Stimulated activated naive CD8-positive, alpha-beta T cell treated with anti-CD3 and anti-CD28 coated beads, Interleukin-15, amount 100 ng/mL, for 72 hours (primary cell): ENCODE measurements at regions not wholly inside any gene's neighbourhood (a gene's known extent, or its start where the extent isn't known, plus 50 kb on each side); places are given as distances from the start of the nearest gene placed in this dataset.
"Not testable (repeated sequence)": the region's sequence is repeated elsewhere in the genome, so short reads cannot be mapped to it uniquely, and the experiment has no call there.

Experiments used
- ATAC-seq: fragments of 150-1000 bp; cut with Tn5 transposase; 2 replicates; pipeline ENCODE4 v1.10.0; 2021; ENCODE audit warnings: mild to moderate bottlenecking, moderate library complexity
- DNase-seq, 2 donors: peaks; one replicate each; pipeline ENCODE4 v3.0.0; 2021 to 2022
- H3K27ac Mint-ChIP-seq, 2 donors: one replicate each; pipeline ENCODE4 v1.8.0; 2022; ENCODE audit warnings: mild to moderate bottlenecking in 2 of 2, mixed read lengths in 2 of 2, moderate library complexity in 2 of 2
- H3K27me3 Mint-ChIP-seq: one replicate; pipeline ENCODE4 v1.8.0; 2022; ENCODE audit warnings: mixed read lengths
- H3K4me1 Mint-ChIP-seq: one replicate; pipeline ENCODE4 v1.8.0; 2022; ENCODE audit warnings: mild to moderate bottlenecking, mixed read lengths
- H3K4me3 Mint-ChIP-seq, 2 donors: one replicate each; pipeline ENCODE4 v1.8.0; 2022; ENCODE audit warnings: mild to moderate bottlenecking in 2 of 2, mixed read lengths in 2 of 2, moderate library complexity in 1 of 2
- H3K9me3 Mint-ChIP-seq, 2 donors: one replicate each; pipeline ENCODE4 v1.8.0; 2022; ENCODE audit warnings: mixed read lengths in 2 of 2

- H3K27me3 Mint-ChIP-seq, result peaks cover 35% of the 10 kb centered on the region
- no peak overlapping the region for H3K4me3 Mint-ChIP-seq
- no peak overlapping the region for H3K27ac Mint-ChIP-seq
- no peaks in the 10 kb centered on the region for H3K9me3 Mint-ChIP-seq
- ATAC-seq, result no peak
- no peaks in the 10 kb centered on the region for H3K4me1 Mint-ChIP-seq
- DNase-seq, result no peak
Measured at GRCh38 chr13:75195495-75196146, 286.3 kb downstream of the TBC1D4 start.

DNA sequence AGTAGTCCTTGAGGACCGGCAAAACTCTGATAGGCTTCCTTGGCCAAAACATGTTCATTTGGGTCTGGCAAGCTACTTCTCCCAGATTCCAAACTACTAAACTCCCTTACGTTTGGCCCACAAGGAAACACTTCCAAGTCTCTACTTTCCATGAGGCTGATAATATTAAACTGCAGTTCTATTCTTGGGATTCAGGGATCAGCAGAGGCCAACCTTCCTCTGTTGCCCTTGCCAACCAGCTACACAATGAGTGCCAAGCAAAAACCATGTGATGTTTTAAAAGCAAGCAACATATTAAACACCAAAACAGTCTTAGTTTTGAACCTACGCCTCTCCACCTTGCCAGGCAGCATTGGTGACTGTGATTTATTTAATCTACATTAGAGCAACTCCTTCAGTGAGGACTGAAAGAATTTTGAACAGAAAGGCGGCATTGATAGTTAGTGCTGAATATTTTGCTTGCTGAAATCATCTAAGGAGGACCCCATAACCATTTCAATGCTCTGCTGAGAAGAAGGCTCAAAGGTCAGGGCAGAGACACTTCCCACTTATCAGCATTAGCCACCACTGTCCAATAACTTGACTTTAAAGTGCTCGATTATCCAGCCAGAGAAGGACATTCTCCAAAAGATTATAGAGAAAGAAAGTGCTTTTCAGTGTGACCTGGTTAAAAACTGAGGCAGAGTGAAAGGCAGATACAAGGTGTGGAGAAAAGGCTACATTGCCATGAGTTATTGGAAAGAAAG is 287.1 kb downstream of the TBC1D4 start:
- H3K9me3 Mint-ChIP-seq, result no peaks in the 10 kb centered on the region
- H3K27me3 Mint-ChIP-seq, result peaks cover 32% of the 10 kb centered on the region
- H3K4me3 Mint-ChIP-seq, result no peak overlapping the region
- no peak overlapping the region for H3K27ac Mint-ChIP-seq
- no peak for ATAC-seq
- DNase-seq, result no peak
- no peaks in the 10 kb centered on the region for H3K4me1 Mint-ChIP-seq

- Mint-ChIP-seq H3K27me3 (peaks cover 20% of the 10 kb centered on the region), H3K4me3 (no peak overlapping the region), H3K27ac (no peak overlapping the region), H3K4me1 (no peaks in the 10 kb centered on the region), H3K9me3 (peaks cover 6 to 21% of the 10 kb centered on the region in 2 donors)
- DNase-seq (no peak), ATAC-seq (no peak)
Measured at GRCh38 chr13:75186379-75186778, 295.6 kb downstream of the TBC1D4 start.

- DNase-seq (no peak), ATAC-seq (no peak)
- Mint-ChIP-seq H3K27me3 (peaks cover 20% of the 10 kb centered on the region), H3K4me1 (no peaks in the 10 kb centered on the region), H3K27ac (no peak overlapping the region), H3K4me3 (no peak overlapping the region), H3K9me3 (peaks cover 6 to 21% of the 10 kb centered on the region in 2 donors)
Measured at GRCh38 chr13:75181906-75182305, 300.1 kb downstream of the TBC1D4 start.

DNA sequence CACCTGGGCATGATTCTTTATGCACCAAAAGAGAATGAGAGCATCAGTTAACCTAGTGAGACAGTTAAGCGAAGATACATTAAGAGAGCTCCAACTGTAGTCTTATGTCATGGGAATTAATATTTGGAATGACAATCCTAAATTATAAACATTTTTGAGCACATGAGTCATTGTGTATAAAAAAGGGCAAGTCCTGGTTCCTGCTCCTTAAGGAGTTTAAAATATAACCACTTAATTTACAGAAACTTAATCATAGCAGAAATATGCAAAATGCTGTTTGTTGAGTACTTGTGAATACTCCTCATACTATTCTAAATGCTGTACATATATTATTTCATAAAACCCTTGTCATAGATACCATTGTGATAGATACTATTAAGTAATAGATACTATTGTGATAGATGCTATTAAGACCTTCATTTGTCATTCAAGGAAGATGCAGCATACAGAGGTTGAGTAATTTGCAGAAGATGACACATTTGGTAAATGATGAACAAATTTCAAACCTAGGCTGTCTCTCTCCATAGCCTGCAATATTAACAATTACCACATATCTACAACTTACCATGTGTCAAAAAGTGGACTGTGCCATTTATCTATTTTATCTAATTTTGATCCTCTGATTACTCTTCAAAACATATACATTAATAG is 301.0 kb downstream of the TBC1D4 start:
- DNase-seq (no peak), ATAC-seq (no peak)
- H3K27me3 Mint-ChIP-seq, result peaks cover 18% of the 10 kb centered on the region
- no peaks in the 10 kb centered on the region for H3K4me1 Mint-ChIP-seq
- H3K9me3 Mint-ChIP-seq, result peaks cover 6 to 21% of the 10 kb centered on the region in 2 donors
- H3K4me3 Mint-ChIP-seq, result no peak overlapping the region
- H3K27ac Mint-ChIP-seq, result no peak overlapping the region

GRCh38 chr13:75178436-75178835 is 303.5 kb downstream of the TBC1D4 start:
- ATAC-seq (no peak), DNase-seq (no peak)
- Mint-ChIP-seq H3K4me1 (peaks cover 5% of the 10 kb centered on the region), H3K27me3 (no peaks in the 10 kb centered on the region), H3K27ac (no peak overlapping the region), H3K4me3 (no peak overlapping the region), H3K9me3 (peaks cover 6 to 8% of the 10 kb centered on the region in 2 donors)

DNA sequence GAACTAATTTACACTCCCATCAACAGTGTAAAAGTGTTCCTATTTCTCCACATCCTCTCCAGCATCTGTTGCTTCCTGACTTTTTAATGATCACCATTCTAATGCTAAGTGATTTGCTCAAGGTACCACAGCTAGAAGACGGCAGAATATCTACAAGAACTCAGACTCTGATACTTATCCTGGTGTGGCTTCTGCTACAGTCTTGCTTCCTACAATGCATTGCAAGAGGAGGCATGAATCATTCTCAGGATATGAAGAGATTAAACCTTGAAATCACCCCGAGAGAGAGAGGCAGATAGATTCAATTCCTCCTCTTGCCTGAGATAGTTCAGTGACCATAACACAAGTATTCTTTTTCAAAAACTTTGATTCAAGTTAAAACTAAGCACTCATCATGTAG is 306.4 kb downstream of the TBC1D4 start:
- no peak for ATAC-seq
- H3K9me3 Mint-ChIP-seq, result no peaks in the 10 kb centered on the region
- H3K4me3 Mint-ChIP-seq, result no peak overlapping the region
- H3K27ac Mint-ChIP-seq, result no peak overlapping the region
- DNase-seq, result no peak
- peaks cover 6% of the 10 kb centered on the region for H3K4me1 Mint-ChIP-seq
- H3K27me3 Mint-ChIP-seq, result no peaks in the 10 kb centered on the region

DNA sequence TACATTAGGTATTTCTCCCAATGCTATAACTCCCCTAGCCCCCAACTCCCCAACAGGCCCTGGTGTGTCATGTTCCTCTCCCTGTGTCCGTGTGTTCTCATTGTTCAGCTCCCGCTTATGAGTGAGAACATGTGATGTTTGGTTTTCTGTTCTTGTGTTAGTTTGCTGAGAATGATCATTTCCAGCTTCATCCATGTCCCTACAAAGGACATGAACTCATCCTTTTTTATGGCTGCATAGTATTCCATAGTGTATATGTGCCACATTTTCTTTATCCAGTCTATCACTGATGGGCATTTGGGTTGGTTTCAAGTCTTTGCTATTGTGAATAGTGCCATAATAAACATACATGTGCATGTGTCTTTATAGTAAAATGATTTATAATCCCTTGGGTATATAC is 306.9 kb downstream of the TBC1D4 start:
- not testable (repeated sequence) for H3K4me3 Mint-ChIP-seq, H3K27me3 Mint-ChIP-seq, DNase-seq, ATAC-seq, H3K9me3 Mint-ChIP-seq, H3K27ac Mint-ChIP-seq, H3K4me1 Mint-ChIP-seq

DNA sequence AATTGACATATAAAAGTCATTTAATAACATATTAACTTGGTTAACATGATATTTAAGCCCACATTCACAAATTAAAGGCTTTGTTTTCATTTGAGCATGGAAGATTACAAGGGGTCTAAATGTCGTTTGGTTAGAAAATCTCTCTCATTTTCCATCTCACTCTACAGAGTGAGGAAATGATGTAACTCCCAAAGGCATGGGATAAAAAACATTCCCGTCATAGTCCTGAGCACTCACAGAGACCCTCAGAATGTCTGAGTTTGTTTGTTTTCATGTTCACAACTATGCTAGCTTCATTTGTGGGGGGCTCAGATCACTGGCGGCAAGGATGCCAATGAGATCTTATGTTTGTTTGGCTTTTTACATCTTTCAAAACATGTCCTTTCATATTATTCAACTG is 307.5 kb downstream of the TBC1D4 start:
- no peaks in the 10 kb centered on the region for H3K27me3 Mint-ChIP-seq
- ATAC-seq (no peak), DNase-seq (no peak)
- no peak overlapping the region for H3K27ac Mint-ChIP-seq
- peaks cover 6% of the 10 kb centered on the region for H3K4me1 Mint-ChIP-seq
- H3K4me3 Mint-ChIP-seq, result no peak overlapping the region
- H3K9me3 Mint-ChIP-seq, result no peaks in the 10 kb centered on the region

DNA sequence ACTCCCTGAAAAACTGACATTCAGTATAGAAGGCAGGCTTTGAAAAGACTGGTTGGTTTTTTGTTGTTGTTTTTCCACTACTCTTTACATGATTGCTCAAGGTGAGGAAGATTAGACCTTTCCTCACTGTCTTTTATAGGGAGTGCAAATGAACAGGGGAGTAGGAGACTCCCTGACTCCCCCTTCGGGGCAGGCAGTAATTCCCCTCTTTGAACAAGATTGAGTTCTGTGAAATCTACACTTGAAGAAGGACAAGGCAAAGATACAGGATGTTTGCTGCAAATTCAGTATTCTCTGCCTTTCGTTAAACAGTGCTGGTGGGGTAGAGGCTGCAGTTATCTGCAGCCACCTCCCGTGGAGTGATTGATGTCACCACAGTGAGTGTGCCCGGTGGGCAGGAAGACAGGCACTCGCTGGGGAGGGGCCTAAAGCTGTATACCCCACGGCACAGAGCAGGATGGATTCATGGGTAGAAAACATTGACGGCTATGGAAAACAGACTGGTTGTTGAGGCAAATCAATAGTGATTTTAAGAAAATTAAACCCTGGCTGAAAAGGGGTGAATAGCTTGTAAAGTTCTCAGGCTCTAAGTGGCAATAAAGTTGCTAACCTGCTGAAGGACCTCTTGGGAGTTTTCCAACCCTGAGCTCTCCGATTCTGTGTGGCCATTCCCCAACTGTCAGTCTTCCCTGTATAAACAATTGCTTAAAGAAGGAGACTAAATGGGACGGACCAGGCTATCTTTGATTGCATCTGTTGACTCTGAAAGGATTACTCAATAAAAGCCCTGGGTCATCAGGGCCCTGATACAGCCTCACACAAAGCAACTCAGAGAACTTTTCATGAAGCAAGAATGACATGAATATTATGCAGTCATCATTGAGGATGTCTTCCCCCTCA is 308.3 kb downstream of the TBC1D4 start:
- Mint-ChIP-seq H3K9me3 (no peaks in the 10 kb centered on the region), H3K27ac (no peak overlapping the region), H3K4me3 (no peak overlapping the region), H3K4me1 (peaks cover 6% of the 10 kb centered on the region), H3K27me3 (no peaks in the 10 kb centered on the region)
- ATAC-seq (peak; percentile 66), DNase-seq (no peak)

- no peak overlapping the region for H3K27ac Mint-ChIP-seq
Measured at GRCh38 chr13:75170311-75170710, 311.7 kb downstream of the TBC1D4 start.

DNA sequence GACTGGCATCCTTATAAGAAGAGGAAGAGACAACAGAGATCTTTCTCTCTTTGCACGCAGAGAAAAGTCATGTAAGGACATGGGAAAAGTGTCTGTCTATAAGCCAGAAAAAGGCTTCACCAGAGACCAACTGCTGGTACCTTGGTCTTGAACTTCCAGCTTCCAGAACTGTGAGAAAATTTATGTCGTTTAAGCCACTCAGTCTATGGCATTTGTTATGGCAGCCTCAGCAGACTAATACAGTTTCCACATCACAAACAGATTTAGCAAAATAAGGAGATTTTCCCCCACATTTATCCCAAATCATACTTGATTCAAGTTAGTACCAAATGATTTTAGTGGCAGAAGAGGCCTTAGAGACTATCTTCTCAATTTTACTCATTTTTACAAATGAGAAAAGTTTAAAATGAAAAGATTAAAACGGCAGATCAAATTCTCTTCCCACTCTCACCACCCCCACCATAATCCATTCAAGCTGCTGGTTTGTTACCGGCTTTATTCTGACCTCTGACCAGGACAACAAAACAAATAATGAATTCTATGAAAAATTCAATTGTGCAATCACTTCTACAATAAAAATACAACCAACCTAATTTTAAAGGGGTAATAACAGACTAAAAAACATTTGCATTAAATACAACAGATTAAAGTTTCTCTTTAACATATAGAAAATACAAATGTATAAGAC is 316.3 kb downstream of the TBC1D4 start:
- no peak overlapping the region for H3K4me3 Mint-ChIP-seq

More at GRCh38 chr13:75170311-75170710, 311.7 kb downstream of the TBC1D4 start:
- no peak for ATAC-seq
- no peak for DNase-seq
- Mint-ChIP-seq H3K27me3 (no peaks in the 10 kb centered on the region), H3K4me1 (peaks cover 6% of the 10 kb centered on the region), H3K9me3 (no peaks in the 10 kb centered on the region), H3K4me3 (no peak overlapping the region)

DNA sequence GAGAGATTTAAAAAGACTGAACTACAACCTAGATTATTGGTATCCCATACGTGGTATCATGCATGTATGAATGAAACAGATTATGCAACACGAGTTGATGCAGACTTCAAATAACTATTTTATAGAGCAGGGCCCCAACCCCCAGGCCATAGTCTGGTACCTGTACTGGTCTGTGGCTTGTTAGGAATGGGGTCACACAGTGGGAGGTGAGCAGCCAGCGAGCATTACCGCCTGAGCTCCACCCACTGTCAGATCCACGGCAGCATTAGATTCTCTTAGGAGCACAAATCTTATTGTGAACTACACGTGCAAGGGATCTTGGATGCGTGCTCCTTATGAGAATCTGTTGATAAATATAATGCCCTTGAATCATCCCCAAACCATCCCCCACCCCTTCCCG is 320.2 kb downstream of the TBC1D4 start:
- Mint-ChIP-seq H3K27me3 (peaks cover 7% of the 10 kb centered on the region), H3K27ac (no peak overlapping the region), H3K4me1 (no peaks in the 10 kb centered on the region)

More for the DNA sequence above, 316.3 kb downstream of the TBC1D4 start:
- DNase-seq, result no peak
- no peak for ATAC-seq
- Mint-ChIP-seq H3K9me3 (no peaks in the 10 kb centered on the region), H3K27ac (no peak overlapping the region), H3K4me1 (no peaks in the 10 kb centered on the region), H3K27me3 (peaks cover 4% of the 10 kb centered on the region)

DNA sequence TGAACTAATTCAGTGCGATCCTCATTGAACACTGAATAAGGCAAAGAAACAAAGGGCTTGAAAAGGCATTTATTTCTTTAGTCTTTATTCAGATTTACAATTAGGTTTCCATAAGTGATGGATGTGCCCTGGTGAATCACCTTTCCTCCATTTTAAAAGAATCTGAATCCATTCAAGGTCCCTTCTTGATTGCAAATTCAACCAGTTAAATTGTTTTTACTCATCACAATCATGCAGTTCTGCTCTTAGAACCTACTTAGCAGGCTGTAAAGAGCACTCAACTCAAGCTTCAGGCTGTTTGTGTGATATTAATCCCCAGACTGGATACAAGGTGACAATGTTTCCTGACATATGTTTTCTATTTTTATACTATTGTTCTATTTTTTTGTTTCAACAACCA is 321.0 kb downstream of the TBC1D4 start:
- Mint-ChIP-seq H3K27me3 (peaks cover 13% of the 10 kb centered on the region), H3K9me3 (no peaks in the 10 kb centered on the region), H3K27ac (no peak overlapping the region), H3K4me1 (no peaks in the 10 kb centered on the region), H3K4me3 (no peak overlapping the region)
- ATAC-seq, result no peak
- DNase-seq, result no peak

More for the DNA sequence above, 320.2 kb downstream of the TBC1D4 start:
- DNase-seq (no peak), ATAC-seq (no peak)
- Mint-ChIP-seq H3K9me3 (no peaks in the 10 kb centered on the region), H3K4me3 (no peak overlapping the region)

GRCh38 chr13:75154331-75154730 is 327.6 kb downstream of the TBC1D4 start:
- peaks cover 13% of the 10 kb centered on the region for H3K27me3 Mint-ChIP-seq

More at GRCh38 chr13:75154331-75154730, 327.6 kb downstream of the TBC1D4 start:
- DNase-seq, result no peak
- H3K27ac Mint-ChIP-seq, result no peak overlapping the region
- H3K4me1 Mint-ChIP-seq, result no peaks in the 10 kb centered on the region
- ATAC-seq, result no peak
- peaks cover 9 to 11% of the 10 kb centered on the region in 2 donors for H3K9me3 Mint-ChIP-seq
- no peak overlapping the region for H3K4me3 Mint-ChIP-seq
